ENCODE measurements at regions not wholly inside any gene's neighbourhood (a gene's known extent, or its start where the extent isn't known, plus 50 kb on each side); places are given as distances from the start of the nearest gene placed in this dataset.

DNA sequence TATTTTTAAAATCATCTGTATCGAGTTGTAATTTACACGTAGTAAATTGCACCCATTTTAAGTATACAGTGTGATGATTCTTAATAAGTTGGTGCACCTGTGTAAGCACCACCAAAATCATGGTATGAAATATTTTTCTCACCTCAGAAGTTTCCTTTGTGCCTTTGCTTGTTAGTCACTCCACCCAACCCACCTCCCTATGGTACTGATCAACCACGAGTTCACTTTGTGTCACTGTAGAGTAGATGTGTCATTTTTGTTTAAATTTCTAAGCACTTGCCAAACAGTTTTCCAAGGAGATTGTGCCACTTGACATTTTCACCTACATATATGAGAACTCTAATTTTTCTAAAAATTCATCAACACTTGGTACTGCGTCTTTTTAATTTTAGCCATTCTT, 806.5 kb downstream of the TLR4 start:
- no peak for DNase-seq (ENCODE audit: extremely low spot score)
- Histone ChIP-seq H3K27me3 (no peaks in the 10 kb centered on the region), H3K4me3 (no peak overlapping the region), H3K27ac (replicated peaks in 1 of 4) (no peak overlapping the region), H3K36me3 (no peaks in the 10 kb centered on the region), H3K9me3 (no peaks in the 10 kb centered on the region), H3K4me1 (no peaks in the 10 kb centered on the region)
- WGBS, result 95% methylated on average over 4 of the region's 4 CpGs
- intact Hi-C loops (cut with DNase I), result no loop called here
- TF ChIP-seq POLR2AphosphoS5 (IDR thresholded peaks at IDR 0.05) (no peak), POLR2A (IDR thresholded peaks at IDR 0.05; ENCODE audit: low read depth) (no peak), EP300 (IDR thresholded peaks at IDR 0.05) (no peak), CTCF (IDR thresholded peaks at IDR 0.05) (no peak)

GRCh38 chr9:118515947-118516346, 811.7 kb downstream of the TLR4 start:
- WGBS, result 84% methylated on average over 5 of the region's 5 CpGs
- Histone ChIP-seq H3K27ac (replicated peaks in 1 of 4) (no peak overlapping the region), H3K4me1 (no peaks in the 10 kb centered on the region), H3K4me3 (no peak overlapping the region), H3K27me3 (no peaks in the 10 kb centered on the region), H3K36me3 (no peaks in the 10 kb centered on the region), H3K9me3 (no peaks in the 10 kb centered on the region)
- TF ChIP-seq EP300 (IDR thresholded peaks at IDR 0.05) (no peak), POLR2AphosphoS5 (IDR thresholded peaks at IDR 0.05) (no peak), POLR2A (IDR thresholded peaks at IDR 0.05; ENCODE audit: low read depth) (no peak), CTCF (IDR thresholded peaks at IDR 0.05) (no peak)
- intact Hi-C loops (cut with DNase I), result no loop called here
- DNase-seq (ENCODE audit: extremely low spot score), result no peak

DNA sequence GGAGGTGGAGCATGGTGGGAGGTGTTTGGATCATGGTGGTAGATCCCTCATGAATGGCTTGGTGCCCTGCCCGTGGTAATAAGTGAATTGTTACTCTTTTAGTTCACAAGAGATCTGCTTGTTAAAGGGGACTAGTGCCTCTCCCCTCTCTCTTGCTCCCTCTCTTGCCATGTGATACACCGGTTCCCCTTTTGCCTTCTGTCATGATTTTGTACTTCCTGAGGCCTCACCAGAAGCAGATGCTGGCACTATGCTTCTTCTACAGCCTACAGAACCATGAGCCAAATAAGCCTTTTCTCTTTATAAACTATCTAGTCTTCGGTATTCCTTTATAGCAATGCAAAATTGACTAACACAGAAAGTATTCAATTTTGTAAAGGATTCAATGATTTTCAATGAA, 817.1 kb downstream of the TLR4 start:
- Histone ChIP-seq H3K4me3 (no peak overlapping the region), H3K27me3 (no peaks in the 10 kb centered on the region), H3K9me3 (no peaks in the 10 kb centered on the region), H3K36me3 (no peaks in the 10 kb centered on the region), H3K4me1 (no peaks in the 10 kb centered on the region), H3K27ac (replicated peaks in 1 of 4) (no peak overlapping the region)
- no peak for DNase-seq (ENCODE audit: extremely low spot score)
- WGBS, result 71% methylated on average over 3 of the region's 3 CpGs
- no peak for TF ChIP-seq CTCF (IDR thresholded peaks at IDR 0.05)
- TF ChIP-seq POLR2AphosphoS5 (IDR thresholded peaks at IDR 0.05), result no peak
- intact Hi-C loops (cut with DNase I), result no loop called here

GRCh38 chr9:118522093-118523028, 818.2 kb downstream of the TLR4 start:
- Histone ChIP-seq H3K9me3 (no peaks in the 10 kb centered on the region), H3K36me3 (no peaks in the 10 kb centered on the region), H3K4me1 (no peaks in the 10 kb centered on the region), H3K4me3 (no peak overlapping the region), H3K27ac (replicated peaks in 1 of 4) (no peak overlapping the region), H3K27me3 (no peaks in the 10 kb centered on the region)
- intact Hi-C loops (cut with DNase I), result no loop called here
- no peak for DNase-seq (ENCODE audit: extremely low spot score)
- TF ChIP-seq POLR2AphosphoS5 (IDR thresholded peaks at IDR 0.05), result no peak
- peak in 2 of 3 experiments; percentile 21 to 48 for TF ChIP-seq CTCF (IDR thresholded peaks at IDR 0.05)
- no peak for TF ChIP-seq EP300 (IDR thresholded peaks at IDR 0.05)
- no peak for TF ChIP-seq POLR2A (IDR thresholded peaks at IDR 0.05; ENCODE audit: low read depth)
- 41% methylated on average over 9 of the region's 9 CpGs for WGBS

All from esophagus muscularis mucosa (tissue), 4 donors.